22Rv1 (cell line): ENCODE measurements at regions not wholly inside any gene's neighbourhood (a gene's known extent, or its start where the extent isn't known, plus 50 kb on each side); places are given as distances from the start of the nearest gene placed in this dataset.
"Not testable (repeated sequence)": the region's sequence is repeated elsewhere in the genome, so short reads cannot be mapped to it uniquely, and the experiment has no call there.

Experiments
- ZFX ChIP-seq: fragments of 450-650 bp; IDR thresholded peaks from 2 replicates; pipeline ENCODE4 v1.6.1; 2017; ENCODE audit warnings: antibody characterized with exemption, borderline replicate concordance
- TF ChIP-seq, protein P1 (sequence below): fragments of 450-650 bp; IDR thresholded peaks from 2 replicates; pipeline ENCODE4 v1.5.1; 2017; ENCODE audit warnings: mild to moderate bottlenecking

DNA sequence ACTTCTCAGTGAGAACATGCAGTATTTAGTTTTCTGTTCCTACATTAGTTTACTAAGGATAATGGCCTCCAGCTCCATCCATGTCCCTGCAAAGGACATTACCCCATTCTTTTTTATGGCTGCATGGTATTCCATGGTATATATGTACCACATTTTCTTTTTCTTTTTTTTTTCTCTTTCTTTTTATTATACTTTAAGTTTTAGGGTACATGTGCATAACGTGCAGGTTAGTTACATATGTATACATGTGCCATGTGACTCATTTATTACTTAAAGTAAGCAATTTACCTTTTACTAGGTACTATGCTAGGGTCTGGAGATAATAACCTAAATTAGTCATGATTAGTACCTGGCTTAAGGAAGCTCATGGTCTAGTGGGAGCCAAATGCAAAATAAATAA is 190.5 kb upstream of the FBXO11 start:
- TF ChIP-seq, protein P1, sequence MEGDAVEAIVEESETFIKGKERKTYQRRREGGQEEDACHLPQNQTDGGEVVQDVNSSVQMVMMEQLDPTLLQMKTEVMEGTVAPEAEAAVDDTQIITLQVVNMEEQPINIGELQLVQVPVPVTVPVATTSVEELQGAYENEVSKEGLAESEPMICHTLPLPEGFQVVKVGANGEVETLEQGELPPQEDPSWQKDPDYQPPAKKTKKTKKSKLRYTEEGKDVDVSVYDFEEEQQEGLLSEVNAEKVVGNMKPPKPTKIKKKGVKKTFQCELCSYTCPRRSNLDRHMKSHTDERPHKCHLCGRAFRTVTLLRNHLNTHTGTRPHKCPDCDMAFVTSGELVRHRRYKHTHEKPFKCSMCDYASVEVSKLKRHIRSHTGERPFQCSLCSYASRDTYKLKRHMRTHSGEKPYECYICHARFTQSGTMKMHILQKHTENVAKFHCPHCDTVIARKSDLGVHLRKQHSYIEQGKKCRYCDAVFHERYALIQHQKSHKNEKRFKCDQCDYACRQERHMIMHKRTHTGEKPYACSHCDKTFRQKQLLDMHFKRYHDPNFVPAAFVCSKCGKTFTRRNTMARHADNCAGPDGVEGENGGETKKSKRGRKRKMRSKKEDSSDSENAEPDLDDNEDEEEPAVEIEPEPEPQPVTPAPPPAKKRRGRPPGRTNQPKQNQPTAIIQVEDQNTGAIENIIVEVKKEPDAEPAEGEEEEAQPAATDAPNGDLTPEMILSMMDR, result not testable (repeated sequence)
- not testable (repeated sequence) for TF ChIP-seq ZFX
